GM12864 (cell line): ENCODE measurements at regions not wholly inside any gene's neighbourhood (a gene's known extent, or its start where the extent isn't known, plus 50 kb on each side); places are given as distances from the start of the nearest gene placed in this dataset.

Experiments used
- DNase-seq: peaks from one replicate; pipeline ENCODE4 v3.0.0-alpha.2; 2011; ENCODE audit warnings: low read depth
- H3K4me3 ChIP-seq: 2 replicates; pipeline ENCODE4 v1.5.1; 2011; ENCODE audit warnings: mild to moderate bottlenecking, low read depth, low read length, control low read depth
- CTCF ChIP-seq: IDR thresholded peaks from 2 replicates; pipeline ENCODE4 v1.5.1; 2011; ENCODE audit warnings: low read depth, mild to moderate bottlenecking, moderate library complexity, low read length, control low read depth, inconsistent platforms; ENCODE audit errors: missing control alignments

DNA sequence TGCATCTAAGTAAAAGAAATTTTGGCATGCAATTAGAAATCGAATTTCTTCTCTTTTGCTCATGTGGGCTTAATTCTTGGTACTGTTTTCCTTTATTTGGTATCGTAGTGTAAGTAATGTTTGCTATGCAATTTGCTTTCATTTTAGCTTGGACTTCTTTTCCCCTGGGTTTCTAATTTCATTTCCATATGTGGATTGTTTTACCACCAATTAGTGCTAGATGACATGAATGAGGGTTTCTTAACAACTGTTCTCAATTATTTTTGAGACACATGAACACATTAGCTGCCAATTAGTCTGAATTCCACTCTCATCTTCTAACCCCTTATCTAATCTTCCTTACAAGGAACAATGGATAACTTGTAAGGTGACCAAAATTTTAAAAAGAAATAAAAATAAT is 1047.2 kb upstream of the PIK3C3 start:
- DNase-seq = no peak
- no peak for TF ChIP-seq CTCF
- H3K4me3 ChIP-seq = no peak overlapping the region

DNA sequence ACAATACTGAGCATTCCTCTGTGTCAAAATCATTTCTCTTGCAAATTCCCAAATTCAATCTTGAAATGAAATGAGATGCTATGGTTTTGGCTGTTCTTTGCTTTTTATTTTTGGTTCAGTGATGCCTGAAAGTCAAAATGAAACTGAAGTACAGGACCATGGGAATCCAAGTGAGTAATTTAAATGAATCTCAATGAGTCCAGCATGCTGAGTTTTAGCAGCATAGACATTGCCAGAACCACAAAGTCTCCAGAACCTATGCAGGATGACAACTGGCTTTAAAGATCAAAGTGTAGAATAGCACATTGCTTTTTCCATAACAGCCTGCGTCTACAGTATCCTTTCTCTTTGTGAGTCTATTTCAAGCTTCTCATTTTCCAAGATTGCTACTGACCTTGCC is 1050.7 kb upstream of the PIK3C3 start:
- DNase-seq = no peak
- no peak for TF ChIP-seq CTCF
- no peak overlapping the region for H3K4me3 ChIP-seq

DNA sequence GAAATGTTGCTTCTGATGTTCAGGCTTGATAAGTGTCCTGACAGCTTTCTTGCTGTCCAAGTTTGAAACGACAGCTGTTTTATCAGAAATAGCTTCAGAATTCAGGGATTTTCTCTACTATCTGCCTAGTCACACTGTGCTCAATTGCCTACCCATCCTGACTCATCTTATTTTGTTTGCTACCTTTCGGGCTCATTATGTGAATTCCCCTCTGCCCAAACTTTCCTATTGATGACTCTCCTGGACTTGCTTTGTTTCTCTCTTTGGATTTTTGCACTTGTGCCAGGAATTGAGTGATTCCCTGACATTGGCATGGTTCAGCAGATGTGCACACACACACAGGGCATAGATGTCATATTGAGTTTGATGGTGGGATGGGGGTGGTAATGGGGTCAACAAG is 1052.6 kb upstream of the PIK3C3 start:
- no peak overlapping the region for H3K4me3 ChIP-seq
- DNase-seq = no peak
- no peak for TF ChIP-seq CTCF

DNA sequence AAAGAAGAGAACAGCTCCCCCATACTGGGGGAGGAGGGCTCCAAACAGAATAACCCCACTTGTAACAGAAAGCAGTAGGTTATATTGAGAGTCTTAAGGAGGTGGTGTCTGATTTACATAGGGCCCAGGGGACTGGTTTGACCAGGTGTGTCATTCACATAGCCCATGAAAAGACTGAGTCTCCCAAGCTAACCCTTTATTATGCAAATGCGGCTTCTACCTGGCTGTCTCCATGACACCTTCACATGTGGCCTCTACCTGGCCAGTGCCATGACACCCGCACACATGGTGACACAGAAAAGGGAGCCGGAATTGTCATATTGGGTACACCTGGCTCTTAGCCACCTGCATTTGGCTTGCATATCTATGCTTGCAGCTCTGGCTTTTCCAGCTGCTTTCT is 1057.2 kb upstream of the PIK3C3 start:
- DNase-seq = no peak
- no peak overlapping the region for H3K4me3 ChIP-seq
- no peak for TF ChIP-seq CTCF

GRCh38 chr18:40883271-40883670 is 1071.8 kb upstream of the PIK3C3 start:
- no peak overlapping the region for H3K4me3 ChIP-seq
- no peak for TF ChIP-seq CTCF
- DNase-seq = no peak

GRCh38 chr18:40882468-40882867 is 1072.6 kb upstream of the PIK3C3 start:
- no peak overlapping the region for H3K4me3 ChIP-seq
- no peak for TF ChIP-seq CTCF
- DNase-seq = no peak

GRCh38 chr18:40878371-40878770 is 1076.7 kb upstream of the PIK3C3 start:
- no peak for TF ChIP-seq CTCF
- H3K4me3 ChIP-seq = no peak overlapping the region
- DNase-seq = no peak
